Mucosa of rectum (tissue), 2 donors: ENCODE measurements at regions not wholly inside any gene's neighbourhood (a gene's known extent, or its start where the extent isn't known, plus 50 kb on each side); places are given as distances from the start of the nearest gene placed in this dataset.

ENCODE experiments used
- H3K27ac ChIP-seq, 2 donors: one replicate each; pipeline ENCODE4 v1.7.0; 2013; ENCODE audit warnings: inconsistent platforms in 2 of 2, low read depth in 2 of 2, low read length in 2 of 2
- H3K27me3 ChIP-seq, 2 donors: one replicate each; pipeline ENCODE4 v1.7.0; 2013; ENCODE audit warnings: low read length in 2 of 2; ENCODE audit not compliant: control insufficient read depth in 2 of 2, insufficient read depth in 2 of 2
- H3K36me3 ChIP-seq, 2 donors: one replicate each; pipeline ENCODE4 v1.7.0; 2013; ENCODE audit warnings: low read length in 2 of 2; ENCODE audit not compliant: control insufficient read depth in 2 of 2, insufficient read depth in 2 of 2
- H3K4me1 ChIP-seq, 2 donors: one replicate each; pipeline ENCODE4 v1.7.0; 2013; ENCODE audit warnings: low read length in 2 of 2, mild to moderate bottlenecking in 1 of 2; ENCODE audit not compliant: control insufficient read depth in 2 of 2, insufficient read depth in 2 of 2
- H3K4me3 ChIP-seq, 2 donors: one replicate each; pipeline ENCODE4 v1.7.0; 2013; ENCODE audit warnings: low read length in 2 of 2
- H3K9ac ChIP-seq, 2 donors: one replicate each; pipeline ENCODE4 v1.7.0; 2013; ENCODE audit warnings: low read length in 2 of 2, low read depth in 1 of 2, mild to moderate bottlenecking in 1 of 2
- H3K9me3 ChIP-seq, 2 donors: one replicate each; pipeline ENCODE4 v1.7.0; 2013; ENCODE audit warnings: low read length in 2 of 2; ENCODE audit not compliant: control insufficient read depth in 2 of 2
- donor health status: healthy.
- donor health status: Normal muscosa, but diverticular disease.

GRCh38 chr4:107115185-107115847 is 79.2 kb upstream of the DKK2 start:
- Histone ChIP-seq H3K4me3 (no peak overlapping the region), H3K27ac (no peak overlapping the region), H3K9me3 (no peaks in the 10 kb centered on the region)

DNA sequence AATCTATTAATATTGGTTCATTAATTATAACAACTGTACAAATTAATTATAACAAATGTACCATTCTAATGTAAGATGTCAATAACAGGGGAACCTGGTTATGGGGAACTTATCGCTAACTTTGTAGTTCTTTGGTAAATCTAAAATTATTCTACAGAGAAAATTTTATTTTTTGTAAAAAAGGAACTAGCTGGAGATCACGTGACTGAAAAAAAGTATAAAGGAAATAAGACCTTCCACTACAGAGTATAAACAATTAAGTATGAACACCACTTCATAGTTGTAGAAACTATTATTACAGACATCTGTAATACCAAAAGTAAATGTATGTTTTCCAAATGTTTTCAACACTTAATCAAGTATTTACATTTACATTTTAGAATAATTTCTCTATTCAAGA is 77.9 kb upstream of the DKK2 start:
- Histone ChIP-seq H3K27me3 (no peaks in the 10 kb centered on the region), H3K36me3 (no peaks in the 10 kb centered on the region), H3K27ac (no peak overlapping the region), H3K4me3 (no peak overlapping the region), H3K4me1 (no peaks in the 10 kb centered on the region), H3K9ac (no peak overlapping the region), H3K9me3 (no peaks in the 10 kb centered on the region)

More at GRCh38 chr4:107115185-107115847, 79.2 kb upstream of the DKK2 start:
- no peaks in the 10 kb centered on the region for H3K27me3 ChIP-seq
- no peaks in the 10 kb centered on the region for H3K4me1 ChIP-seq
- no peak overlapping the region for H3K9ac ChIP-seq
- H3K36me3 ChIP-seq, result no peaks in the 10 kb centered on the region

DNA sequence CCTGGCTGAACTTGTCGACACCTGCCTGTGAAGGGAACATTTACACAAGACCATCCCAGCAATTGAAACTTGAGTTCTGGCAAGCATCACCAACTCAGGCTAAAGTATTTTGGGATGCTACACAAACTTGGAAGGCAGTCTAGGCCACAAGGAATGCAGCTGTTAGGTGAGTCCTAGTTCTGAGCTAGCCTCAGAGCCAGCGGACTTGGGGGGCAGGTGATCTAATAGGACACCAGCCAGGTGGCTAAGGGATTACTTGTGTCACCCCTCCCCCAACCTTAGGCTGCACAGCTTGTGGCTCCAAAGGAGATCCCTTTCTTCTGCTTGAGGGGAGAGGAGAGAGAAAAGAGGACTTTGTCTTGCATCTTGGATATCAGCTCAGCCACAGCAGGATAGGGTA is 62.3 kb upstream of the DKK2 start:
- no peak overlapping the region for H3K27ac ChIP-seq
- no peak overlapping the region for H3K4me3 ChIP-seq
- no peaks in the 10 kb centered on the region for H3K36me3 ChIP-seq
- no peaks in the 10 kb centered on the region for H3K27me3 ChIP-seq
- no peak overlapping the region for H3K9ac ChIP-seq
- H3K4me1 ChIP-seq, result no peaks in the 10 kb centered on the region
- no peaks in the 10 kb centered on the region for H3K9me3 ChIP-seq

DNA sequence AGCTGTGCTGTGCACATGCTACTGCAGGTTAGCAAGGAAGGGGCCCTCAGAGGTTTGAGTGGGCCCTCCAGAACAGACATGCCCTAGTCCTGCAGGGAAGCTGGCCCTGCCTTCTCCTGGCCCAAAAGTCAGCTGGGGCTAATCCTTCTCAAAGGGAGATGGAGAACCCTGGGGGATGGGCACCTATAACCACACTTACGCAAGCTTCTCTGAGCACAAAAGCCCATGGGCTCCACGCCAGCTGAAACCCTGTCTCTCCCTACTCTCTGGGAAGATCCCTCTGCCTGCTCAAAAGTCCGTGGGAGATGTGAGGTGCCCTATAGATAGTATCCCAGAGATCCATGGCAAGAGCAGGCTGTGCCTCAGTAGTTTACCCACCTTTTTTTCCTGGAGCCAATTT is 58.9 kb upstream of the DKK2 start:
- no peaks in the 10 kb centered on the region for H3K36me3 ChIP-seq
- H3K4me3 ChIP-seq, result no peak overlapping the region
- no peak overlapping the region for H3K27ac ChIP-seq
- H3K9ac ChIP-seq, result no peak overlapping the region
- H3K4me1 ChIP-seq, result no peaks in the 10 kb centered on the region
- H3K9me3 ChIP-seq, result no peaks in the 10 kb centered on the region
- no peaks in the 10 kb centered on the region for H3K27me3 ChIP-seq

DNA sequence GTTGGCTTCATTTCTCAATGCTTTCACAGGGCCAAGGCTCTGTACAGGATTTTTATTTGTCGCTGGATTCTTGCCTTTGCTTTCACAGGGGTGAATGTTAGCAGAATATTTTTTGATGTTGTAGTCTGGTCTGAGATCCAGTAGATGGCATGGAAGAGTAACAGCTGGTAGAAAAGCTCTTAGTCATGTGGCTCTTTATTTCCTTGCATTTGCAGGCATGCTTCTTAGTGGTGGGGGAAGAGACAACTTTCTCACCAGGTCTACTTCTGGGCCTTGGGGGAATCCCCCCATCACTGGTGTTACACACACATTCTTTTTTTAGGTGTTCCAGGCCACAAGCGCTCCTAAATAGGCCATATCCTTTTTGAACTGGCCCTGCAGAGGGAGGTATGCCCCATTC is 58.2 kb upstream of the DKK2 start:
- Histone ChIP-seq H3K9me3 (no peaks in the 10 kb centered on the region), H3K27me3 (no peaks in the 10 kb centered on the region), H3K4me1 (no peaks in the 10 kb centered on the region), H3K4me3 (no peak overlapping the region), H3K36me3 (no peaks in the 10 kb centered on the region), H3K27ac (no peak overlapping the region), H3K9ac (no peak overlapping the region)
